PC-9 (cell line): ENCODE measurements at regions not wholly inside any gene's neighbourhood (a gene's known extent, or its start where the extent isn't known, plus 50 kb on each side); places are given as distances from the start of the nearest gene placed in this dataset.

Experiments used
- CTCF ChIP-seq: fragments of 200-600 bp; sonication (generic); conservative IDR thresholded peaks from 2 replicates; pipeline ENCODE4 v1.6.1; 2017; ENCODE audit warnings: mixed run types, antibody characterized with exemption, mild to moderate bottlenecking, moderate library complexity
- EZH2 ChIP-seq: fragments of 200-600 bp; sonication (generic); IDR thresholded peaks from 2 replicates; pipeline ENCODE4 v1.8.0; 2017; ENCODE audit warnings: antibody characterized with exemption, low read depth

- TF ChIP-seq CTCF (no peak), EZH2 (no peak)
These were observed 547.1 kb downstream of the RAB38 start for GRCh38 chr11:87628026-87628580.
